Mesenchymal stem cell (in vitro differentiated cells and primary cell): ENCODE measurements at regions not wholly inside any gene's neighbourhood (a gene's known extent, or its start where the extent isn't known, plus 50 kb on each side); places are given as distances from the start of the nearest gene placed in this dataset.

Experiments used
- DNase-seq: peaks from one replicate; pipeline ENCODE4 v3.0.0-alpha.2; 2013
- H2AFZ ChIP-seq: one replicate; pipeline ENCODE4 v1.6.1; 2013; ENCODE audit warnings: low read depth, mild to moderate bottlenecking, control low read depth, inconsistent platforms, low read length, moderate library complexity
- H2AK5ac ChIP-seq: 2 replicates; pipeline ENCODE4 v1.6.1; 2013; ENCODE audit warnings: low read length, moderate library complexity, mild to moderate bottlenecking, inconsistent platforms; ENCODE audit not compliant: severe bottlenecking
- H2BK120ac ChIP-seq: one replicate; pipeline ENCODE4 v1.6.1; 2013; ENCODE audit warnings: low read depth, mild to moderate bottlenecking, inconsistent platforms, low read length, moderate library complexity
- H2BK12ac ChIP-seq, 2 experiments: one replicate each; pipeline ENCODE4 v1.6.1; 2013; ENCODE audit warnings: inconsistent platforms in 2 of 2, low read length in 2 of 2, mild to moderate bottlenecking in 2 of 2, moderate library complexity in 2 of 2, control low read depth in 1 of 2
- H2BK15ac ChIP-seq: one replicate; pipeline ENCODE4 v1.6.1; 2013; ENCODE audit warnings: mild to moderate bottlenecking, low read depth, inconsistent platforms; ENCODE audit not compliant: poor library complexity, severe bottlenecking
- H2BK5ac ChIP-seq: 2 replicates; pipeline ENCODE4 v1.6.1; 2013; ENCODE audit warnings: low read depth, mild to moderate bottlenecking, low read length, control low read depth, inconsistent platforms; ENCODE audit not compliant: poor library complexity, severe bottlenecking
- H3K14ac ChIP-seq, 2 experiments: one replicate each; pipeline ENCODE4 v1.6.1; 2013; ENCODE audit warnings: inconsistent platforms in 2 of 2, low read length in 2 of 2, control low read depth in 1 of 2, mild to moderate bottlenecking in 1 of 2, moderate library complexity in 1 of 2
- H3K18ac ChIP-seq, 2 experiments: one replicate each; pipeline ENCODE4 v1.6.1; 2013; ENCODE audit warnings: inconsistent platforms in 2 of 2, low read length in 2 of 2, control low read depth in 1 of 2, low read depth in 1 of 2, mild to moderate bottlenecking in 1 of 2
- H3K23ac ChIP-seq, 2 experiments: one replicate each; pipeline ENCODE4 v1.6.1; 2013; ENCODE audit warnings: inconsistent platforms in 2 of 2, low read length in 2 of 2, mild to moderate bottlenecking in 2 of 2, moderate library complexity in 2 of 2, control low read depth in 1 of 2
- H3K27ac ChIP-seq: 2 replicates; pipeline ENCODE4 v1.5.1; 2013; ENCODE audit warnings: mild to moderate bottlenecking, moderate library complexity, low read length, control low read depth, inconsistent platforms; ENCODE audit not compliant: poor library complexity, severe bottlenecking
- H3K27me3 ChIP-seq, 2 experiments: 2 replicates each; pipeline versions ENCODE4 v1.6.1 to v1.7.0; 2013; ENCODE audit warnings: low read length in 2 of 2, mild to moderate bottlenecking in 2 of 2, moderate library complexity in 2 of 2, control low read depth in 1 of 2, inconsistent platforms in 1 of 2; ENCODE audit not compliant: control insufficient read depth in 1 of 2, insufficient read depth in 1 of 2
- H3K36me3 ChIP-seq, 2 experiments: 2 replicates each; pipeline versions ENCODE4 v1.6.1 to v1.7.0; 2013; ENCODE audit warnings: low read length in 2 of 2, control low read depth in 1 of 2, inconsistent platforms in 1 of 2, low read depth in 1 of 2, mild to moderate bottlenecking in 1 of 2; ENCODE audit not compliant: insufficient read depth in 2 of 2, control insufficient read depth in 1 of 2
- H3K4ac ChIP-seq, 2 experiments: one replicate each; pipeline ENCODE4 v1.6.1; 2013; ENCODE audit warnings: inconsistent platforms in 2 of 2, low read length in 2 of 2, mild to moderate bottlenecking in 2 of 2, moderate library complexity in 2 of 2, control low read depth in 1 of 2, low read depth in 1 of 2
- H3K4me1 ChIP-seq: 2 replicates; pipeline ENCODE4 v1.6.1; 2013; ENCODE audit warnings: low read depth, low read length, control low read depth; ENCODE audit not compliant: control insufficient read depth, insufficient read depth
- H3K4me2 ChIP-seq: 2 replicates; pipeline ENCODE4 v1.6.1; 2013; ENCODE audit warnings: low read length, mild to moderate bottlenecking, inconsistent platforms; ENCODE audit not compliant: poor library complexity, severe bottlenecking
- H3K4me3 ChIP-seq, 2 experiments: 2 replicates each; pipeline versions ENCODE4 v1.5.1 to v1.7.0; 2013; ENCODE audit warnings: low read length in 2 of 2, mild to moderate bottlenecking in 2 of 2, control low read depth in 1 of 2, low read depth in 1 of 2; ENCODE audit not compliant: insufficient read depth in 1 of 2
- H3K79me1 ChIP-seq: replicated peaks from 2 replicates; pipeline ENCODE4 v1.6.1; 2013; ENCODE audit warnings: mild to moderate bottlenecking, control low read depth, low read length, inconsistent platforms; ENCODE audit not compliant: poor library complexity, severe bottlenecking
- H3K9ac ChIP-seq: 2 replicates; pipeline ENCODE4 v1.7.0; 2013; ENCODE audit warnings: mild to moderate bottlenecking, low read length, moderate library complexity
- H3K9me3 ChIP-seq: 2 replicates; pipeline ENCODE4 v1.7.0; 2013; ENCODE audit warnings: mild to moderate bottlenecking, low read length; ENCODE audit not compliant: control insufficient read depth
- H4K8ac ChIP-seq: one replicate; pipeline ENCODE4 v1.6.1; 2013; ENCODE audit warnings: inconsistent platforms, mild to moderate bottlenecking, low read length, moderate library complexity
- H4K91ac ChIP-seq: one replicate; pipeline ENCODE4 v1.6.1; 2013; ENCODE audit warnings: mild to moderate bottlenecking, low read length, inconsistent platforms
- WGBS: methylation state at CpG from one replicate; pipeline ENCODE4 v1.1.7; 2013; ENCODE audit warnings: mixed read lengths; 5-methylcytosine and 5-hydroxymethylcytosine counted together

GRCh38 chr15:70166506-70167087, 68.9 kb upstream of the TLE3 start:
- H3K14ac ChIP-seq, result peak overlapping the region in 1 of 2 experiments; percentile 76
- H2AK5ac ChIP-seq, result no peak overlapping the region
- no peak overlapping the region for H2AFZ ChIP-seq
- no peak overlapping the region for H3K9ac ChIP-seq
- H2BK12ac ChIP-seq, result no peak overlapping the region
- H3K36me3 ChIP-seq, result no peaks in the 10 kb centered on the region
- H2BK120ac ChIP-seq, result no peak overlapping the region
- no peak overlapping the region for H2BK15ac ChIP-seq
- DNase-seq, result no peak
- peaks cover 5% of the 10 kb centered on the region for H3K9me3 ChIP-seq
- H3K4me2 ChIP-seq, result no peak overlapping the region
- H3K27ac ChIP-seq, result no peak overlapping the region
- 91% methylated on average over 13 of the region's 13 CpGs for WGBS
- H3K79me1 ChIP-seq, result no peaks in the 10 kb centered on the region
- H3K18ac ChIP-seq, result peak overlapping the region in 1 of 2 experiments; percentile 64
- H3K4ac ChIP-seq, result peak overlapping the region in 1 of 2 experiments; percentile 35
- no peak overlapping the region for H2BK5ac ChIP-seq
- H3K23ac ChIP-seq, result no peak overlapping the region
- H4K8ac ChIP-seq, result no peak overlapping the region
- H4K91ac ChIP-seq, result peak overlapping the region; percentile 28
- peaks cover 11% of the 10 kb centered on the region for H3K4me1 ChIP-seq
- H3K27me3 ChIP-seq, result peaks cover 10 to 30% of the 10 kb centered on the region in 2 experiments
- no peak overlapping the region for H3K4me3 ChIP-seq

DNA sequence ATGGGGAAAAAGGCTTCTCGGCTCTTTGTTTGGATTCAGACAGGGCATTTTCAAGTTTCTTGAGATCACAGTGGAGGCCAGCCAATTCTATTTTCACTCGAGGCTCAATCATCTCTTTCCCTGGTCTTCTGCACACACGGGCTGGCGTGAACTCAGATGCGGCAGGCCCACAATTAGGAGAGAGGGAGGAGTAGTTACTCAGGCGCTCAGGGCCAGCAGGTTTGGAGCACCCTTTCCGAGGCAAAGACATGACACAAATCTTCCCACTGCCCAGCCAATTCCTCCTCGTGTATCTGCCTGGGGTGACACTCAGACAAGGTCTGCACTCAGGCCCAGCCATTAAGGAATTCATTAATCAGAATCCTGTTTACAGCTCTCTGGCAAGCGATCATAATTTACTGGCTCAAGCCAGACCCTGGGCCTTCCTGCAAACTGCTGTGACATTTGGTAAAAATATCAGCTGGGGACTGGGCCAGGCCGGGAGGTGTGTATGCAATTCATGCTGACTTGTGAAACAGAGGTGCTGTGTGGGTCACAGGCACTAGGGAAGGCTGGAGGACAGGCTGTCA, 68.1 kb upstream of the TLE3 start:
- 19% methylated on average over 10 of the region's 10 CpGs for WGBS
- H3K23ac ChIP-seq, result no peak overlapping the region
- H3K9ac ChIP-seq, result no peak overlapping the region

DNA sequence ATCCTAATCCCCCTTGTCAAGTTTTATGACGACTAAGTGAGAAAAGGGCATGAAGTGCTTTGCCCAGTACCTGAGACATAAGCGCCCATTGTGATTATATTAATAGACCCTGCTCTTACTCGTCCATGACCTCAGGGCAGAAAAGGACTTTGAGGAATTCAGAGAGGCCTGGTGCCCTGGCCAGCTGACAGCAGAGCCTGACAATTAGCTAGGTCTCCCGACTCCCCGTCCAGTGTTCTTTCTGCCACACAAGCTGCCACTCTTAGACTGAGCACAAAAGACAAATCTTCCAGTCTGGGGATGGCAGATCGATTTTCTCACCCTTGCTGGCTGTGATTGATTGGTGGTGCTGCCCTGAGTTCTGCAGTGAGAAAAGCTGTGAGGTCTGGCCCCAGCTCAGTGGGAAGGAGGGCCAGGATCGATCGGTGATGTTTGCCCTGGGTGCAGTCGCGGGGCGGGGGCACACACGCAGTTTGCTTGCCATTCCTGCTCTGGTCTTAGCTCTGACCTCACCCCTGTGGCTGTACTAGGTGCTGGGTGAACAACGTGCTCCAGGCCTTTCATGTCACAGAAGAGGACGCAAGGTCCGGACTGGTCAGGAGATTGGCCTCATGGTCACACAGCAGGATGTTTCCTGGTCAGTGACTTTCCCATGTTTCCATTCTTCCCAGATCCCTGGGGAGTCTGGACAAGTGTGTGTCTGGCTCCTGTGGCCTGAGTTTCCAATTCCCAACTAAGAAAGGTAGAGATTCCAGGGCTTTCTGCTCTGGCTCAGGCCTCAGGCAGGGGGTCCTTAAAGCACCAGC, 67.4 kb upstream of the TLE3 start:
- no peak overlapping the region for H3K27ac ChIP-seq
- peak overlapping the region; percentile 5 for H4K8ac ChIP-seq
- peak overlapping the region; percentile 6 to 95 for H2BK12ac ChIP-seq
- H3K9ac ChIP-seq, result no peak overlapping the region
- H2BK5ac ChIP-seq, result no peak overlapping the region
- H3K36me3 ChIP-seq, result no peaks in the 10 kb centered on the region
- H4K91ac ChIP-seq, result peak overlapping the region; percentile 22
- H3K9me3 ChIP-seq, result peaks cover 5% of the 10 kb centered on the region
- H3K27me3 ChIP-seq, result peaks cover 4 to 19% of the 10 kb centered on the region in 2 experiments
- peaks cover 20% of the 10 kb centered on the region for H3K4me1 ChIP-seq
- peak; percentile 51 for DNase-seq
- no peak overlapping the region for H3K4me2 ChIP-seq
- H3K14ac ChIP-seq, result peak overlapping the region in 1 of 2 experiments; percentile 95
- H2AFZ ChIP-seq, result no peak overlapping the region
- H3K79me1 ChIP-seq, result no peaks in the 10 kb centered on the region
- H3K4me3 ChIP-seq, result no peak overlapping the region
- peak overlapping the region; percentile 31 for H2BK15ac ChIP-seq
- H2BK120ac ChIP-seq, result peak overlapping the region; percentile 40
- H2AK5ac ChIP-seq, result no peak overlapping the region
- 50% methylated on average over 15 of the region's 15 CpGs for WGBS
- H3K23ac ChIP-seq, result peak overlapping the region in 1 of 2 experiments; percentile 80
- H3K4ac ChIP-seq, result peak overlapping the region in 1 of 2 experiments; percentile 60
- H3K18ac ChIP-seq, result peak overlapping the region; percentile 2 to 90

More for the DNA sequence above, 68.1 kb upstream of the TLE3 start:
- Histone ChIP-seq H2BK12ac (peak overlapping the region; percentile 6 to 95), H2BK120ac (peak overlapping the region; percentile 40), H3K4me2 (no peak overlapping the region), H3K9me3 (peaks cover 5% of the 10 kb centered on the region), H3K14ac (no peak overlapping the region), H2BK15ac (peak overlapping the region; percentile 31), H4K8ac (no peak overlapping the region), H3K4ac (no peak overlapping the region), H4K91ac (no peak overlapping the region), H3K4me1 (peaks cover 16% of the 10 kb centered on the region), H3K36me3 (no peaks in the 10 kb centered on the region), H3K18ac (peak overlapping the region; percentile 16 to 90), H3K79me1 (no peaks in the 10 kb centered on the region), H2AK5ac (no peak overlapping the region), H3K4me3 (no peak overlapping the region), H2AFZ (no peak overlapping the region), H3K27me3 (peaks cover 11 to 26% of the 10 kb centered on the region in 2 experiments), H3K27ac (no peak overlapping the region), H2BK5ac (no peak overlapping the region)
- DNase-seq, result peak; percentile 45
